ENCODE measurements at regions not wholly inside any gene's neighbourhood (a gene's known extent, or its start where the extent isn't known, plus 50 kb on each side); places are given as distances from the start of the nearest gene placed in this dataset.
"Not testable (repeated sequence)": the region's sequence is repeated elsewhere in the genome, so short reads cannot be mapped to it uniquely, and the experiment has no call there.

DNA sequence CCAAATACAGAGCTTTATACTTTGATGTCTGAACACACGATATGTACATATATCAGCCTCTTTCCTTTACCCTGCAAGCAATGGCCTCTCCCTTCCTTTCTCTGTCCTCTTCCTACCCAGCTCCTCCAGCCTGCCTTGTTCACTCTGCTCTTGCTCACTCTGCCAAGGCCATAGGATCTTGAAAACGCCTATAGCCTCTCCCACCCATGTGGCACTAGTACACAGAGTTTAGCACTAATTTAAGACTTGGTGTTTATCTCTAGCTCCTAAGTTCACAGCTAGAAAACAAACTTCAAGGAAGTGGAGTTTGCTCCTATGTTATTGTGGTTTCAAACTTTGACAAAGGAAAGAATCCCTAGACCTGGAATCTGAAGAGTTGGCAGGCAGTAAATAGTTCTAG, 225.0 kb upstream of the RUNX1 start:
- 85 to 87% methylated on average over 2 of the region's 2 CpGs for WGBS, 2 donors

DNA sequence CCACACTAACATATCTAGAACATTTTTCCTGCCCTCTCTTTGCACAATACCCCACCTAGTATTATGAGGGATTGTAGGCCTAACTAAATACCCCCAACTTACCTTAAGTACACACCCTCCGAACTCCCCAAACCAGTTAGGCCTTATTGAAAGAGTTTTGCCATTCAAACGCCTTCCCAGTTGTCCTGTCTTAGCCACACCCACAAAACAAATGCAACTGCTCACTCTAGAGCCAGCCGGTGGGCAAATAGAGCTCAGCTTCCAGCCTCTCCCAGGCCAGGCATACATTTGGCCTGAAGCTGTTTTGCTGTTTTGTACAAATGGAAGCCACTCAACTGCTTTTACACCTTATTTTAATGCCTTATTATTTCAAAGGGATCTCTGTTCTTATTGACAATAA, 224.2 kb upstream of the RUNX1 start:
- intact Hi-C loops (cut with DNase I) = no loop called here
- H3K9me3 ChIP-seq = no peaks in the 10 kb centered on the region
- H3K27me3 ChIP-seq = no peaks in the 10 kb centered on the region
- no peak overlapping the region for H3K27ac ChIP-seq
- no peak for DNase-seq
- WGBS, 2 donors = 58 to 64% methylated on average over 3 of the region's 3 CpGs
- H3K4me1 ChIP-seq = no peaks in the 10 kb centered on the region
- TF ChIP-seq, protein P1, sequence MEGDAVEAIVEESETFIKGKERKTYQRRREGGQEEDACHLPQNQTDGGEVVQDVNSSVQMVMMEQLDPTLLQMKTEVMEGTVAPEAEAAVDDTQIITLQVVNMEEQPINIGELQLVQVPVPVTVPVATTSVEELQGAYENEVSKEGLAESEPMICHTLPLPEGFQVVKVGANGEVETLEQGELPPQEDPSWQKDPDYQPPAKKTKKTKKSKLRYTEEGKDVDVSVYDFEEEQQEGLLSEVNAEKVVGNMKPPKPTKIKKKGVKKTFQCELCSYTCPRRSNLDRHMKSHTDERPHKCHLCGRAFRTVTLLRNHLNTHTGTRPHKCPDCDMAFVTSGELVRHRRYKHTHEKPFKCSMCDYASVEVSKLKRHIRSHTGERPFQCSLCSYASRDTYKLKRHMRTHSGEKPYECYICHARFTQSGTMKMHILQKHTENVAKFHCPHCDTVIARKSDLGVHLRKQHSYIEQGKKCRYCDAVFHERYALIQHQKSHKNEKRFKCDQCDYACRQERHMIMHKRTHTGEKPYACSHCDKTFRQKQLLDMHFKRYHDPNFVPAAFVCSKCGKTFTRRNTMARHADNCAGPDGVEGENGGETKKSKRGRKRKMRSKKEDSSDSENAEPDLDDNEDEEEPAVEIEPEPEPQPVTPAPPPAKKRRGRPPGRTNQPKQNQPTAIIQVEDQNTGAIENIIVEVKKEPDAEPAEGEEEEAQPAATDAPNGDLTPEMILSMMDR (IDR thresholded peaks at IDR 0.05) = no peak
- no peak for TF ChIP-seq POLR2A (IDR thresholded peaks at IDR 0.05)
- no peak overlapping the region for H3K4me3 ChIP-seq (replicated peaks in 1 of 3)
- no peaks in the 10 kb centered on the region for H3K36me3 ChIP-seq

More for the DNA sequence above, 225.0 kb upstream of the RUNX1 start:
- Histone ChIP-seq H3K27ac (no peak overlapping the region), H3K36me3 (no peaks in the 10 kb centered on the region), H3K9me3 (no peaks in the 10 kb centered on the region), H3K4me3 (replicated peaks in 1 of 3) (no peak overlapping the region), H3K27me3 (no peaks in the 10 kb centered on the region), H3K4me1 (no peaks in the 10 kb centered on the region)
- no peak for TF ChIP-seq POLR2A (IDR thresholded peaks at IDR 0.05)
- TF ChIP-seq, protein P1 (IDR thresholded peaks at IDR 0.05) = no peak
- intact Hi-C loops (cut with DNase I) = no loop called here
- no peak for DNase-seq

DNA sequence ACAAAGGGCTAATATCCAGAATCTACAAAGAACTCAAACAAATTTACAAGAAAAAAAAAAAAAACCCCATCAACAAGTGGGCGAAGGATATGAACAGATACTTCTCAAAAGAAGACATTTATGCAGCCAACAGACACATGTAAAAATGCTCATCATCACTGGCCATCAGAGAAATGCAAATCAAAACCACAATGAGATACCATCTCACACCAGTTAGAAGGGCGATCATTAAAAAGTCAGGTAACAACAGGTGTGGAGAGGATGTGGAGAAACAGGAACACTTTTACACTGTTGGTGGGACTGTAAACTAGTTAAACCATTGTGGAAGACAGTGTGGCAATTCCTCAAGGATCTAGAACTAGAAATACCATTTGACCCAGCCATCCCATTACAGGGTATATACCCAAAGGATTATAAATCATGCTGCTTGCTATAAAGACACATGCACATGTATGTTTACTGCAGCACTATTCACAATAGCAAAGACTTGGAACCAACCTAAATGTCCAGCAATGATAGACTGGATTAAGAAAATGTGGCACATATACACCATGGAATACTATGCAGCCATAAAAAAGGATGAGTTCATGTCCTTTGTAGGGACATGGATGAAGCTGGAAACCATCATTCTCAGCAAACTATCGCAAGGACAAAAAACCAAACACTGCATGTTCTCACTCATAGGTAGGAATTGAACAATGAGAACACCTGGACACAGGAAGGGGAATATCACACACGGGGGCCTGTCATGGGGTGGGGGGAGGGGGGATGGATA, 222.4 kb upstream of the RUNX1 start:
- H3K4me1 ChIP-seq; H3K9me3 ChIP-seq; H3K27me3 ChIP-seq; DNase-seq; H3K4me3 ChIP-seq (replicated peaks in 1 of 3); intact Hi-C loops (cut with DNase I); H3K36me3 ChIP-seq; H3K27ac ChIP-seq: not testable (repeated sequence)
- 93 to 97% methylated on average over 4 of the region's 4 CpGs for WGBS, 2 donors

DNA sequence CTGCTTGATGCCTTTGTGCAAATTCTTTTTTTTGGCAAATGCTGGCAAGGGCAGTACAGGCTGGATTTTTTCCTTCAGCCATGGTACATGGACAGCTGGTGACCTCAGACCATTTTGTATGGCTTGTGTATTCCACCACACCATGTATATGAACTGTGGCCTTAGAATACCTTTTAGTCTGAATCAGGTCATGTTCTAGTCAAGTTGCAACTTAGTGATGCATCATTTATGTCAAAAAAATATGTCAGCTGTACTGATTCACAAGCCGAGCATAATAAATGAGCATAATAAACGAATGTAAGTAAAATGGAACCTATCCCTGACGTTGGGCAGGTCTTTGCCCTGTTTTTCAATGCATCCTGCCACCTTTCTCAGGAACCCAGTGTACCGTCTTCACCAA, 219.7 kb upstream of the RUNX1 start:
- Histone ChIP-seq H3K9me3 (no peaks in the 10 kb centered on the region), H3K27me3 (no peaks in the 10 kb centered on the region), H3K27ac (no peak overlapping the region), H3K36me3 (no peaks in the 10 kb centered on the region), H3K4me1 (no peaks in the 10 kb centered on the region), H3K4me3 (replicated peaks in 1 of 3) (no peak overlapping the region)
- intact Hi-C loops (cut with DNase I) = no loop called here
- WGBS, 2 donors = 85 to 88% methylated on average over 4 of the region's 4 CpGs
- TF ChIP-seq POLR2A (IDR thresholded peaks at IDR 0.05) = no peak
- TF ChIP-seq, protein P1 (IDR thresholded peaks at IDR 0.05) = no peak
- no peak for DNase-seq

DNA sequence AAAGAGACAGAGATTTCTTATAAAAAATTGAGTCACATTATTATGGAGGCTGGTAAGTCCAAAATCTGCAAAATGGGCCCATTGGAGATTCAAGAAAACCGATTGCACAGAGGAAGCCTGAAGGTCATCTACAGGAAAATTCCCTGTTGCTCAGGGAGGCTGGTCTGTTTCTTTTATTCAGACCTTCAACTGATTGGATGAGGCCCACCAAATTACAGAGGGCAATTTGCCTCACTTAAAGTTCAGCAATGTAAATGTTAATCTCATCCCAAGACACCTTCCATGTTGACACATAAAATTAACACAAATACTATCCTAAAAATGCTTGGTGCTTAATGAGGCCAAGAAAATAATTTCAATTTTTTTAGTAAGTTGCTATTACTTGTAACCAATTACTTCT, 219.2 kb upstream of the RUNX1 start:
- Histone ChIP-seq H3K36me3 (no peaks in the 10 kb centered on the region), H3K27ac (no peak overlapping the region), H3K9me3 (no peaks in the 10 kb centered on the region), H3K4me3 (replicated peaks in 1 of 3) (no peak overlapping the region), H3K4me1 (no peaks in the 10 kb centered on the region), H3K27me3 (no peaks in the 10 kb centered on the region)
- no peak for DNase-seq
- WGBS, 2 donors = 79 to 83% methylated on average over 1 of the region's 1 CpG
- TF ChIP-seq POLR2A (IDR thresholded peaks at IDR 0.05) = no peak
- TF ChIP-seq, protein P1 (IDR thresholded peaks at IDR 0.05) = no peak
- intact Hi-C loops (cut with DNase I) = no loop called here

All from thyroid gland (tissue), 4 donors.